ENCODE measurements at regions not wholly inside any gene's neighbourhood (a gene's known extent, or its start where the extent isn't known, plus 50 kb on each side); places are given as distances from the start of the nearest gene placed in this dataset.

DNA sequence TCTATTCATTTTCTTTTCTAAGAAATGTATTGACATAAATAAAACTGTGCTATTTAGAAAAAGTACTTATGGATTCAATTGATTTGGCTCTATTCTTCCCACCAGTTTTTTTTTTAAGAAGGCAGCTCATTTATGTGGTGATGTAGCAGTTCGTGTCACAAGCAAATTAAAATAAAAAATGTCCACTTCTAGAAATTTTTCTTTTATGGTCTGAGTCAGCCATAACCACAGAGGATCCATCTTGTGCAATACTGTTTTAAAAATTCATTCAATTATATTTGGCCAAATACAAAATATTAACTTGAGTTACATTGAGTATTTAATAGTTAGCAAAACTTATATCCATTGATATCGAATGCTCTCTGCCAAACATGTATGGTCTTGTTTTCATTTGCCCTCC lies 207.9 kb upstream of the FAT1 start:
- DNase-seq (ENCODE audit: low read depth) = no peak

- no peak for DNase-seq (ENCODE audit: low read depth)
Measured at GRCh38 chr4:186932196-186932595, 208.5 kb upstream of the FAT1 start.

GRCh38 chr4:186932631-186933187 lies 209.1 kb upstream of the FAT1 start:
- peak; percentile 43 for DNase-seq (ENCODE audit: low read depth)

DNA sequence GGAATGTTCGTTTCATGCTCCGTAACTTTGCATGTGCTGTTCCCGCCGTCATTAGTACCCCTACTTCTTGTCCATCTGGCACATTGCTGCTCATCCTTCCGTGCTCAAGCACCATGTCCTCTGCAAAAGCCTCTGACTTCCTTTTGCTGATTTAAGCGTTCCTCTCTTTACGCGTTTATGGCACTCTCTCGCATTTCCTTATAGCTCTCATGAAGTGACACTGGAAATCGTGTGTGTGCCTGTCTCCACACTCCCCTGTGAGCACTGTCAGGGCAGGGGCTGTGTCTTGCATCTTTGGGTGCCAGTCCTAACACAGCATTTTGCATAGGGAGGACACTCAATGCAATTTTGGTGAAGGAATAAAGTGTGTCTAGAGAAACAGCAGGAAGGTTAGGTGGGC lies 210.6 kb upstream of the FAT1 start:
- DNase-seq (ENCODE audit: low read depth) = no peak

DNA sequence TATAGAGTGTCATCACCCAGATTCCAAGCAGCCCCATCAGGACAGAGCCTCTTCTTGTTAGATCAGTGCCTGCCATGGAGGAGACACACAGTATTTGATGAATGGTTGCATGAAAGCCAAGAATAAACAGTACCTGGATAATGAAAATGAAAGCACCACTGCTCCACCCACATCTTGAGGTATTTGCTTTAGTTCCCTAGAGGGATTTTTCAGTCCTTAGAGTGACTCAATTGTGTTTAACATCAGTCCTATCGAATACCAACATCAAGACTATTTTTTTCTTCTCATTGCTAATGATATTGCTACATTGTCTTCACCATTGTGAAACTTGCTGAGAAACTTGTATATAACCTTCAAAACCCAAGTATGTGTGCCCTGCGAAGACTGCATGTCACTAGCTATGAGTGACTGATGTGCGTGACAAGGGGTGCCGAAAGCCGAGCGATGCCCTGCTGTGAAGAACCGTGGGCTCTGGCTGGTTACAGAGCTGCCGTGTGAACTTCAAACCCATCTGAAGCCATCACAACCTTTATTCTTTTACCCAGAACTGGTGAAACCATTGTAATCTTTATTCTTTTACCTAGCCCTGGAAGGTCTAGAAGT lies 211.3 kb upstream of the FAT1 start:
- DNase-seq (ENCODE audit: low read depth) = no peak

GRCh38 chr4:186935901-186936300 lies 212.2 kb upstream of the FAT1 start:
- no peak for DNase-seq (ENCODE audit: low read depth)

DNA sequence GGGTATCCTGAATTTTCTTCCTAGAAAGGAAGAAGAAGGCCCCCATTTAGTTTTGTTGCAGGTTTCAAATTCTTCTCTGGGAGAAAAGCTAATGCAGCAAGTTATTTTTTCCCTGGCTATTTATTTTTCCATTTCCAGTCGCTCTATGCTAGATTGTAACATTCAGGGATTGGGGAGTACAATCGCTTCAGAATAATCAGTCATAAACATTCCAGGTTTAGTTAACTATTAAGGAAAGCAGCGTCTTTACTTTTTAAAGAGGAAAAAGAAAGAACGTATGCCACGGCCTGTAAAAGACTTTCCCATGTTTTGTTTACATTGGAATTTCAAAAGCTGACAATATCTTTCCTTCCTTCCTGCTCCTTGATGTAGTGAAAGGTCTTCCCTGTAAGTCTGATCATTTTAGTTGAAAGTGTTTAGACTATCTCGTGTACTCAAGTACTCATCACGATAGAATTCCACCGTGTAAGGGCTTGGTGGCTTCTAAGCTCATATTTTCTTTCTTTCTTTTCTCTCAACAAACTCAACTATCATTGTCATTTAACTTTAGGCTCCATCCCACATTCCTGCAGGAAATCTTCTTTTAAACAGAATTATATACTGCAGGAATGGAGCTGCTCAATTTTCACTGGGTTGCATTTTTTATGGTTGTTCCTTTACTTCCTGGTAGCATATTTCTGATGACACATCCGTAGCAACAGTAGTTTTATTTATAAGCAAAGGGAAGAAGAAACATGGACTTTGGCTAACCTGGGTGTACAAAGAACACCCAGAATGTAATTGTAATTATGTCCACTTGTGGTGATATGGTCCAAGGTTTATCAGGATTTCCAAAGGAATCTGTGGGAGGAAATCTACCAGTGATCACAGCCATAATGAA lies 213.1 kb upstream of the FAT1 start:
- peak; percentile 65 for DNase-seq (ENCODE audit: low read depth)

GRCh38 chr4:186939226-186939625 lies 215.6 kb upstream of the FAT1 start:
- DNase-seq (ENCODE audit: low read depth) = no peak

- no peak for DNase-seq (ENCODE audit: low read depth)
Measured at GRCh38 chr4:186939766-186940165, 216.1 kb upstream of the FAT1 start.

GRCh38 chr4:186940476-186940875 lies 216.8 kb upstream of the FAT1 start:
- DNase-seq (ENCODE audit: low read depth) = no peak

DNA sequence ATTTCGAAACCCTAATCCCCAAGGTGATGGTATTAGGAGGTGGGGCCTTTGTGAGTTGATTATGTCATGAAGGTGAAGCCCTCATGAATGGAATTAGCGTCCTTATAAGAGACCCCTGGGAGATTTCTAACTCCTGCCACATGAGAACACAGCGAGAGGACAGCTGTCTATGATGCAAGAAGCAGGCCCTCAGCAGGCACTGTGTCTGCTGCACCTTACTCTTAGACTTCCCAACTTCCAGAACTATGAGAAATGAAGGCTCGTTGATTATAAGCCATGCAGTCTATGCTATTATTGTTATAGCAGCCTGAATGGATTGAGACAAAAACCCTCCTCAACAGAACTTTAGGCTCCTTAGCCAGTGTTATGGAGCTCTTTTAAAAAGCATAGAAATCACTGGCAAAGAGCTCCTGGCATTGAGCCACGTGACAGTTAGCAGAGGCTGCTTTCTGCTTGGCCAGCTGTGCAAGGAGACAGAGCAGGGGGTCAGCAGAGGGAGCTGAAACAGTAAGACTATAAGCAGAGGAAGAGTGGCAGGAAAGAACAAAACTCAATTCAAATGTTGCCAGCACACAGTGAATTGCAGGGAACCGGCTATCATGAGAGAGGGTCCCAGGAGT lies 219.2 kb upstream of the FAT1 start:
- DNase-seq (ENCODE audit: low read depth) = no peak

DNA sequence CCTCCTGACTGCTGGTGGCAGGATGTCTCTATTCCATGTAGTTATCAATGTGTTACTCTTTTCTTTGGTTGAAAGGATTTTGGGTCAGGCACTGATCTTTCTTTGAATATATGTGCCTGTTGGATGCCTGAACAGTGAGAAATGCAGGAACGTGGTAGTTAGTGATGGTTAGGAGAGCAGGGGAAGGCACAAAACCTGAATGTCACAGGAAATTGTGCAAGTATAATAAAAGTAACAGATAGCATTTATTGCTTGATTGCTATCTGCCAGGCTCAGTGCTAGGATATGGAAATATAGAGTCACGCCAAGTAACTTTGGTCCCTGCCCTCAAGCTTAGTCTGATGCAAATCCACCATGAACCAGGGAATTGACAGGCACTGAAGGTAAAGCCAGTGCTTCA lies 219.8 kb upstream of the FAT1 start:
- DNase-seq (ENCODE audit: low read depth) = no peak

DNA sequence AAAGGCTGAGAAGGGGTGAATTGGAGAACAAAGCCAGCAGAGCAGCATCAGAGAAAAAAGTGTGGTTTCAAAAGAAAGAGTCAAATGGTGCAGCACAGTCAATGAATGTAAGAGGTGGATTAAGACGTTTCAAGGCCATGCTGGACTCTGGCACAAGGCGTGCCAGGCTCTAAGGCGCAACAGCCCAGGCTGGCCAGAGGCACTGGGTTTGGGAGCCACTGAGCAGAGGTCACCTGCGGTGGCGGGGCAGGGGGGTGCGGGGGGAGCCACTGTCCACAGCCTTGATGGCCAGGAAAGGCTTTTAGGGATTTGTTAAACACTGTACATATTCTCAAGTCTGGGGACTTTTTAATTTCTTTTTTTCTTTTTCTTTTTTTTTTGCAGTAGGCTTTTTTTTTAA lies 222.5 kb upstream of the FAT1 start:
- no peak for DNase-seq (ENCODE audit: low read depth)

DNA sequence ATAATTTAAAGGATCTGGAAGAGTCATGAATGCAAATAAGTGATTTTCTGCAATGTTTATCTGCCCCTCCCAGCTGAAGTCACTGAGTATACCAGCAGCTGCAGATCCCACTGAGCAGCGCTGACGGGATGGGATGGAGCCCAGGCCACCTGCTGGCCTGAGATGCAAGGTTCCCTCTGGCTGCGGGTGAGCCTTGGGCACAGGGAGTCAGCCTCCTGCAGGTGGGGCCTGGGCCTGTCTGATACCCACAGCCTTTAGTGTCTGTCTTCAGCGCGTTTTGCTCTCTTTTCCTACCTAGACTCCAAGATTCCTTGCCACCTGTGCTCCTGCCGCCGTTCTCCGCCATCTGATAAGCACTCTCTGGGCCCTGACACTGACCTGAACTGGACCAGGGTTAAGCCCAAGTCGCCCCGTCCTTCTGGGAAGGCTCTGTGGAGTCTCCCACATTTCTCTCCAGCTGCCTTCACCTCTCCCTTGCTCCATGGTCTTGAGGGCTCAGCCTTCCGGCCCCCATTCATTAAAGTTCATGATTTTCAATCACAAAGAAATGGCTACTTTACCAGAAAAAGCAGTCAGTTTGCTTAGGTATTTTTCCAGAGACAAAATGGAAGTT lies 223.1 kb upstream of the FAT1 start:
- peak; percentile 43 for DNase-seq (ENCODE audit: low read depth)

DNA sequence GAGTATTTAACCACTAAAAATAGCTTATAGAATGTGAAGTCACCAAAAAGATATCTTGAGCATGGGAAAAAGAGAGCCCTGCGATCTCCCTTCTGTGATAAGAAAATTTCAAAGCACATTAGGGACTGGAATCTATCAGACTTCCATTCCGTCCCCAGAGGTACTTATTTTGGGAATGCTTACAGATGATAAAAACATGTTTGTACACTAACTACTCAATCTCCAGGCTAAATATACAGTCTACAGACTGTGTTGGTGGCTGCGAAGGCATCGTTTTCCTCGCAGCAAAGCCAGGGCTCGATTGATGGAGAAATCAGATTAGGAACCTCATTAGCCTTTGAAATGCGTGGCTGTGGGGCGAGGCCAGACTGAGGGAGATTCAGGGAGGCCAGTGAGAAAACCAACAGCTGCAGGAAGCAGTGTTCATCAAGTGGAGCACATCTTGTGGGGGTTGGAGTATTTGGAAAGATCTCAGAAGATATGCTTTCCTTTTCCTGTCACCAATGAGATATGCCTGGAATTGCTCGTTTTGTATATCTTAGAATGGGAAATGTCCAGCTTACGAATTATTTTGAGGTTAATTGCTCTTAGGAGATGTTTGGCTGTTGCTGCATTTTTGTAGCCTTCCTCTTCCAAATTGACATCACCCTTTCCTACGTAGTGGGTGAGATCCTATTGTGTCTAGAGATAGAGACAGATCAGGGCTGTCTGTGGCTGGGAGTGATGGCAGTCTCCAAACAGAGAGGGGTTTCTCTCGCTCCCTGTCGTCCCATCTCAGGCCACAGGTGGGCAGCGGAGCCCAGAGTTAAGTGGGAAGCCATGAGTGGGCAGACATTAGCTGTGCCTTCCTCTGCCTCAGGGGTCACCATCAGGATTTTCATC lies 224.9 kb upstream of the FAT1 start:
- peak; percentile 27 for DNase-seq (ENCODE audit: low read depth)

GRCh38 chr4:186949847-186950246 lies 226.2 kb upstream of the FAT1 start:
- DNase-seq (ENCODE audit: low read depth) = no peak

- DNase-seq (ENCODE audit: low read depth) = no peak
Measured at GRCh38 chr4:186952709-186953108, 229.1 kb upstream of the FAT1 start.

DNA sequence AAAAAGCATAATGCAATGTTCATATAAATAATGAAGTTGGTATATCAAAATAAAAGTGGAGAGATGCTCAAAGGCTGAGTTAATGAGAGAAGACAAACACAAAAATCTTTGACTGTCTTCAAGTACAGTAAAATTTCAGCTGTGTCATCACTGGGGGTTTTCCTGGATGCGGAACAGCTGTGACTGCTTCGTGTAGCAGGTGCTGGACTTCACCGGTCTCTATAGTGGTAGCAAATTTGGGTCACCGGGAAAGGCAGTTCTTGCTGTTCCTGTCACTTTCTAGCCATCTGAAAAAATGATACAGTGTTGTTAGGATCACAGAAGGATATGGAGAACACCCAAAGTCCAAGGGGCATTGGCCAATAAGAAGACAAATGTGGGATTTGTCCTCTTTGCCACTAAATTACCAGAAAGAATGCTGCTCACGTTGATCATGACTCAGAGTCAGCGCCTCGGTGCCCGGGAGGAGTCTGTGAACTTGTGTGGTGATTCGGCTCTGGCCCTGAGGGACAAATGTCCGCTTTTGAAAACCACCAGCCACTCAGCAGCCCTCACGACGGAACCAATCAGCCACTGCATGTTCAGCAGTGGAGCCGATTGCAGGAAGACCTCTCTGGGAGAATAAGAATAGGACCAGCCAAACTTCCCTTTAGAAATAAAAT lies 230.1 kb upstream of the FAT1 start:
- peak; percentile 7 for DNase-seq (ENCODE audit: low read depth)

DNA sequence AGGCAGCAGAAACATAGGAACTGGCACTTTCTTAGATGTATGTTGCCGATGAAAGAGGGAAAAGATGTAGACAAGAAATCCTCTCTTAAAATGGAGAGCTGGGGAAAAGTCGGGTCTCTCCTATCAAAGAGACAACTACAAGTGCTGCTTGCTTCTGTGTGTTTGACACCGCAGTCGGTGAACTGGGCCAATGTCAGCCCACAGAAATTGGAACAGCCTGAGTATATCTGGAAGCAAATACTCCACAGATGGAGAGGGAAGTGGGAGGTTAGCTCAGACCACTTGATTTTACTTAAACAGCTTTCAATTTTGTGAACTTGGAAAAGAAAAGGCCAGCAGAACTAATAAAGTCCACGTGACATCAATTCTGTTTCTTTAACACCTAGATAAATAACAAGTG lies 230.9 kb upstream of the FAT1 start:
- no peak for DNase-seq (ENCODE audit: low read depth)

DNA sequence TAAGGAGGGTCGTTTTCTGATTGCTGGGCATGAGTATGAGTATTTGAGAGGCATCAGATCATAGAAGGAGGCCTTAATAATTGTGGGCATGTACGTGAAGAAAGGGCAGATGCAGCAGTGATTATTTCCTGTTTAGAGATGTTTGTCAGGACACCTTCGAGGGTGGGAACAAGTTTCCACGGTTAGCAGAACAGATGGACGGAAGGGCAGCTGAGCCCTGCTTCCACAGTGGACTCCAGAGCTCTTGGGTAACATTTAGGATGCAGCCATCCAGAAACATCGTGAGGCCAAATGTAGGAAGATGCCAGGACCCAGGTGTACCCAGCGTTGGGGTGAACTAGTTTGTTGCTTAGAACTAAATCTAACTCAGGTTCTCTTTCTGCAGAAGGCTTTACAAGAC lies 231.3 kb upstream of the FAT1 start:
- DNase-seq (ENCODE audit: low read depth) = no peak

All from HT1080 (cell line).